Tibial artery (tissue), 4 donors: ENCODE measurements at regions not wholly inside any gene's neighbourhood (a gene's known extent, or its start where the extent isn't known, plus 50 kb on each side); places are given as distances from the start of the nearest gene placed in this dataset.

ENCODE experiments used
- DNase-seq, 2 donors: peaks; one replicate each; pipeline ENCODE4 v3.0.0-alpha.2; 2019
- H3K27ac ChIP-seq, 2 donors: fragments of 200-600 bp; sonication (generic) in 1 of 2; 1 replicate in 1 of 2; 2 replicates in 1 of 2; pipeline ENCODE4 v1.5.1; 2018 to 2019; ENCODE audit warnings: mild to moderate bottlenecking in 1 of 2
- H3K27me3 ChIP-seq, 2 donors: fragments of 200-600 bp; sonication (generic) in 1 of 2; one replicate each; pipeline versions ENCODE4 v1.5.1 to v1.6.0; 2016 to 2019
- H3K36me3 ChIP-seq, 3 donors: fragments of 200-600 bp; sonication (generic) in 2 of 3; one replicate each; pipeline ENCODE4 v1.5.1; 2016 to 2019; ENCODE audit warnings: mild to moderate bottlenecking in 2 of 3
- H3K4me1 ChIP-seq, 4 donors: fragments of 200-600 bp; sonication (generic) in 2 of 4; 1 replicate in 3 of 4; 2 replicates in 1 of 4; pipeline ENCODE4 v1.5.1; 2016 to 2019
- H3K4me3 ChIP-seq, 2 donors: fragments of 200-600 bp; sonication (generic) in 1 of 2; 1 replicate in 1 of 2; 2 replicates in 1 of 2; pipeline ENCODE4 v1.5.1; 2018 to 2019; ENCODE audit warnings: mild to moderate bottlenecking in 2 of 2
- H3K9me3 ChIP-seq, 3 donors: fragments of 200-600 bp; sonication (generic) in 1 of 3; one replicate each; pipeline ENCODE4 v1.5.1; 2016 to 2019
- intact Hi-C: fragments of 100-400 bp; cut with DNase I; formaldehyde crosslinking; loops from one replicate; pipeline ENCODE4 v1.15.0; 2023; ENCODE audit warnings: low total_unique reads
- TF ChIP-seq, protein P1 (sequence below), 2 experiments: fragments of 200-600 bp in 1 of 2; fragments of 450-650 bp in 1 of 2; IDR thresholded peaks; one replicate each; pipeline ENCODE4 v1.5.1; 2017 to 2019; ENCODE audit warnings: antibody characterized with exemption in 2 of 2, mild to moderate bottlenecking in 1 of 2, moderate library complexity in 1 of 2

DNA sequence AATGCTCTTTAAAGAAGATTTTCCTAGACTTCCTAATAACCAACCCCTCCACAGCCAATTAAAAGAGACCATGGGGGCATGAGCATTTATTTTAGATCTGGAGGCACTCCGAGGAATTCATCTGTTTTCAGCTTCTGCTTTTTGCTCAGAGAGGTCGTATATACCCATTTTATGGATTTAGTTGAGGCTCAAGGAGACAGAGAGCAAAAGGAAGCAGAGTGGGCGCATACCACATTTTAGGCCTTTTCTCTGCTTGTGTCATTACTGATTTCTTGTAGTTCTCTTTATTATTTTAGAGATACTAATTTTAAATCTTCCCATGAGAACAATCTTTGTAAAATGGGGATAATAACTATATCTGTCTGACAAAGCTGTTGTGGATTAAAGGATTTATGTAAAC lies 129.6 kb upstream of the IFNGR1 start:
- Histone ChIP-seq H3K27me3 (no peaks in the 10 kb centered on the region), H3K27ac (no peak overlapping the region), H3K9me3 (no peaks in the 10 kb centered on the region), H3K4me3 (no peak overlapping the region), H3K4me1 (no peaks in the 10 kb centered on the region), H3K36me3 (no peaks in the 10 kb centered on the region)
- intact Hi-C loops = no loop called here
- DNase-seq = no peak
- TF ChIP-seq, protein P1, sequence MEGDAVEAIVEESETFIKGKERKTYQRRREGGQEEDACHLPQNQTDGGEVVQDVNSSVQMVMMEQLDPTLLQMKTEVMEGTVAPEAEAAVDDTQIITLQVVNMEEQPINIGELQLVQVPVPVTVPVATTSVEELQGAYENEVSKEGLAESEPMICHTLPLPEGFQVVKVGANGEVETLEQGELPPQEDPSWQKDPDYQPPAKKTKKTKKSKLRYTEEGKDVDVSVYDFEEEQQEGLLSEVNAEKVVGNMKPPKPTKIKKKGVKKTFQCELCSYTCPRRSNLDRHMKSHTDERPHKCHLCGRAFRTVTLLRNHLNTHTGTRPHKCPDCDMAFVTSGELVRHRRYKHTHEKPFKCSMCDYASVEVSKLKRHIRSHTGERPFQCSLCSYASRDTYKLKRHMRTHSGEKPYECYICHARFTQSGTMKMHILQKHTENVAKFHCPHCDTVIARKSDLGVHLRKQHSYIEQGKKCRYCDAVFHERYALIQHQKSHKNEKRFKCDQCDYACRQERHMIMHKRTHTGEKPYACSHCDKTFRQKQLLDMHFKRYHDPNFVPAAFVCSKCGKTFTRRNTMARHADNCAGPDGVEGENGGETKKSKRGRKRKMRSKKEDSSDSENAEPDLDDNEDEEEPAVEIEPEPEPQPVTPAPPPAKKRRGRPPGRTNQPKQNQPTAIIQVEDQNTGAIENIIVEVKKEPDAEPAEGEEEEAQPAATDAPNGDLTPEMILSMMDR (IDR thresholded peaks at IDR 0.05) = no peak

DNA sequence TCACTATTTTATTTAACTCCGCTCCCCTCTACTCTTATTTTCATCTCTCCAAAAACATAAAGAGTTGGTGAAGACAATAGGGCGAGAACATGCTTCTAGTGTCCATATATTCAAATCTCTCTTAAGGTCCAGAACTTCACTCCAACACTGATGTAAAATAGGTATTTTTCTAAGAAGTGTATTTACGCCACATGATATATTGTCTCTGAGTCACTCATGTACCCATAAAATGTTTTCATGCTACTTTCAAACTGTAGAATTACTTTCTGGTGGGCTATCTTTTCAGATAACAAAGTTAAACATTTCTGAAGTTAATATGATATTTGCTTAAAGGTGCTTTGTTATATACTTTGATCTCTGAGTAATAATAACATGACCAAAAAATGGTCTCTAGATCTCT lies 124.1 kb upstream of the IFNGR1 start:
- no peak for DNase-seq
- Histone ChIP-seq H3K27ac (no peak overlapping the region), H3K9me3 (no peaks in the 10 kb centered on the region), H3K4me3 (no peak overlapping the region), H3K4me1 (peaks cover 0 to 15% (median 10%) of the 10 kb centered on the region in 4 donors), H3K27me3 (peaks cover 0 to 15% of the 10 kb centered on the region in 2 donors), H3K36me3 (no peaks in the 10 kb centered on the region)
- intact Hi-C loops = no loop called here
- TF ChIP-seq, protein P1 (IDR thresholded peaks at IDR 0.05) = no peak

DNA sequence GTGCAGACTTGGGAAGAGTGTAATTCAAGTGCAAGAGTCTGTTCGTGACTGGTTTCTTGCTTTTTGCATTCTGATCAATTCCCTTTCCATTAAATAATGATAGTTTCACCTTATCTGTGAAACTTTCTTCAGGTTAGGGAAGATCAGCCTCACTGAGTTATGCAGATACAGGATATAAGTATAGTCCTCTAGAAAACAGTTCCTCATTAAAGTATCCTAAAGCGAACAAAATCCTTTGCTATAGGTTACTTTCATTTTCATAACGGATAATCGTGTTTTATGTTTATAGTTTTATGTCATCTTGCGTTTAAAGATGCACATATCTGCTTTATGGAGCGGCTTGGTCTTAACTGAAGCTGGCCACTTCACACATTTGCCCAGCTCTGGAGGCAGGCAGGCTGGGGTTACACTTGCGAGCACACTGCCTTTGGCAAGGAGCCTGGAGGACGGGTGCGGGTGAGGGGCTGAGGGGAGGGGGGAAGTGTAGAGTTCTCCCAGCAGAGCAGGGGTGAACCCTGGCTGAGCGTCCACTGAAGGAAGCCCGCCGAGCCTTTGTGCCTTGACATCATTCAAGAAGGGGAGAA lies 123.5 kb upstream of the IFNGR1 start:
- Histone ChIP-seq H3K36me3 (no peaks in the 10 kb centered on the region), H3K4me3 (peak overlapping the region; percentile 17 to 36), H3K27me3 (peaks cover 0 to 15% of the 10 kb centered on the region in 2 donors), H3K9me3 (no peaks in the 10 kb centered on the region), H3K4me1 (peaks cover 0 to 15% (median 10%) of the 10 kb centered on the region in 4 donors), H3K27ac (no peak overlapping the region)
- intact Hi-C loops = no loop called here
- no peak for DNase-seq
- TF ChIP-seq, protein P1 (IDR thresholded peaks at IDR 0.05) = no peak

DNA sequence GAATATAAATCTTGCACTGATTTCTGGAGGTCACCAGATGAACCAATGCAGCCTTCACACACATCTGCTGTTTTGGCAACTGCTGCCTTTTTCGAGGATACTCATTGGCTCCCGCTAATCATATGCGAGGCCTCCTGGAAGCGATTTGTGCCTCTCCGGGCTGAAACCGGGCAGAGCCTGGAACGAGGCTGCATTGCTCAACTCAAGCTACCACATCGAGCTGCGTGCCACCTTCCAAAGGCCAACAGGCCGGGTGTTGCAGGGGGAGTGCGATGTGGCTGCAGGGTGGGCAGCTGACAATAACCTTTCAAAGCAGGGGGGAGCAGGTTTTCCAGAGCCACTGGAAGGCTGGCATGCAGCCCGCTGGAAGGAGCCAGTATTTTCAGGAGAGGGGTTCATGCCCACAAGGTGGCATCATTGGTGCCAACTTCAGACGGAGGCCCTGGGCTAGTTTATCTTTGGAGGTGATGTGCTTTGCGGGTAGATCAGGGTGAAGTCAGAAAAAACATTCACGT lies 122.6 kb upstream of the IFNGR1 start:
- no peak overlapping the region for H3K27ac ChIP-seq
- H3K4me1 ChIP-seq = peaks cover 0 to 15% (median 10%) of the 10 kb centered on the region in 4 donors
- DNase-seq = no peak
- no peaks in the 10 kb centered on the region for H3K9me3 ChIP-seq
- no peak overlapping the region for H3K4me3 ChIP-seq
- no peaks in the 10 kb centered on the region for H3K36me3 ChIP-seq
- TF ChIP-seq, protein P1 (IDR thresholded peaks at IDR 0.05) = no peak
- intact Hi-C loops = no loop called here
- H3K27me3 ChIP-seq = peaks cover 0 to 15% of the 10 kb centered on the region in 2 donors

DNA sequence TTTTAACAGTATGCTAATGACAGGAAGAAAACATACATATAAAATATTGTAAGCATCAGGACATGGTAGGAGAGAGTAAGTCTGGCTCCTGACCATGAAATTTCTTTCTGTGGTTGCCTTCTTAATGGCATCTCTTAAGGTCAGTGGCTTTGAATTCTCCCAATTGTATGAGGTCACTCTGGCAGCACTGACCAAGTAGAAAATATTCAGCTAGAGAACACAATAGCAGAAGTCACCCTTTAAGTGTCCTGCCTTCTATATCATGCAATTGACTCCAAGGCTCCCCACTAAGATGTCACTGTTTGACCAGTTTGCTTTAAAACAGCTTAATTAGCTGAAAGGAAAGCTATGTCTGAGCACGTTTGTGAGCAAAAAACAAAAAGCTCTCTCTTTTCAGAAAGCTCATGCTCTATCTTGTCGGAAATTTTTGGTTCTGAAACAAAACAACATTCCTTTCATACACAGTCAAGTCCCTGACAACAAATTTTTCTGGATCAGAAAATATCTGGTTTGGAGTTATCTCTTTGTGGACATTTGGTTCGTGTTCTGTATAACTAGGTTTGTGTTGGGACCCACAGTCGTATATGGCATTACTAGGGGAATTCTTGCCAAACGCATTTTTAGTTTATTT lies 120.9 kb upstream of the IFNGR1 start:
- DNase-seq = no peak
- intact Hi-C loops = no loop called here
- Histone ChIP-seq H3K4me3 (no peak overlapping the region), H3K9me3 (no peaks in the 10 kb centered on the region), H3K36me3 (no peaks in the 10 kb centered on the region), H3K27me3 (peaks cover 0 to 15% of the 10 kb centered on the region in 2 donors), H3K4me1 (peaks cover 0 to 15% (median 10%) of the 10 kb centered on the region in 4 donors), H3K27ac (no peak overlapping the region)
- TF ChIP-seq, protein P1 (IDR thresholded peaks at IDR 0.05) = no peak
